GM21447 (cell line): ENCODE measurements at regions not wholly inside any gene's neighbourhood (a gene's known extent, or its start where the extent isn't known, plus 50 kb on each side); places are given as distances from the start of the nearest gene placed in this dataset.

ENCODE experiments used
- ATAC-seq: cut with Tn5 transposase; IDR thresholded peaks from one replicate; pipeline ENCODE4 v1.9.1; 2021; ENCODE audit not compliant: unreplicated experiment

DNA sequence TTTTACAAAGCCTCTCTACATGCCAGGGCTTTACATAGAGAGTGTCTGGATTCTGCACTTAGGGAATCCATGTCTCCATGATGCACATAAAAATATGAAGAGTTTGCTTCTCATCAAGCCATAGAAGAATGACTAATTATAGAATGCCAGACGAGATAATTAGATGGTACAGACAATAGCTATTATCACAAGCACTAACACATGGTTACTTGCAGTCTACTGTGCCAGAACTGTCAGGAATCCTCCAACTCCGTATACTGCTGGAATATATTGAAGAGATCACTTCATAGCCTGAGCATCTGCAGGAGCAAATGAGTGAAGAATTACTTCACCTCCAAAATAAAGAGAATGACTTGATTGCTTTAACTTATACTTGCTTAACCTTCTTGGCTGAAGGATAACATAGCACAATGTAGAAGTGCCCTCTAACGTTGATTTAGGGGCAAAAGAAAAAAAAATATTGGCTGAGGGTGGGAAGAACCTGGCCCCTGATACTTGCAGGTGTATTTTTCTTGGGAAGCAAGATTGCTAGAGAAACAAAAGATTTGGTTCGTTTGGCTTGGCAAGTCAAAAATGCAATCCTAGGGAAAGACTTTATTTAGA lies 272.8 kb upstream of the FAR2 start:
- no peak for ATAC-seq

GRCh38 chr12:28877854-28878253 lies 271.2 kb upstream of the FAR2 start:
- no peak for ATAC-seq

DNA sequence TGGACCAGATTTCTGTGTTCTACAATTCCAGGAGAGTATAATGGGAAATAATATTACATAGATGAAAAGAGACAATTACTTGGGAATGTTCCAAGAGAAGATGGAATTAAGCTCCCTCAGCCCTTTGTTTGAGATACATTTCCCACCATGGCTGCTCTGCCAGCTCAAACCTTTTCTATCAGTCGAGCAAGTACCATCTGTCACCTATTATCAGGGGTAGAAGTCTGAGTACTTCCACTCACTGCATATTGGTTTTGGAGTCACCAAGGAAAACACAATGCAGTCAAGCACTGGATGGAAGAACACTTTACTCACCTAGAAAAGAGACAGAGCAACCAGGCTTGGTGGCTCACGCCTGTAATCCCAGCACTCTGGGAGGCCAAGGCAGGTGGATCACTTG lies 270.4 kb upstream of the FAR2 start:
- no peak for ATAC-seq

DNA sequence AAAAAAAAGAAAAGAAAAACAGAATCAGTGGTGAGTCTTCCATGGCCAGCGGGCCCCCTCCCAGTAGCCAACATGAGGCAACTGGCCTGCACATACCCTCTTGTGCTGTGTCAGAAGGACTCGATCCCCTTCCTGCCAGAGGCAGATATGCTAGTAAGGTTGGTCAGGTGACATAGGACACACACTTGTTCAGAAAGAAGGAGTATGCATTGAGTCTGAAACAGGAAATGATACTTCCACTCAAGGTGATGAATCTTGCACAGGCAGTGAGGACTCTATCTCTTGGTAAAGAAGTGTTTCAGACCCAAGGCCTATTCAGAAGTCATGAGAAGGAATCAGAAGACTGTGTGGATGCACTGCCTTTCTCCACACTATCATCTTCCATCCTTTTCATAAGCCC lies 269.7 kb upstream of the FAR2 start:
- no peak for ATAC-seq

DNA sequence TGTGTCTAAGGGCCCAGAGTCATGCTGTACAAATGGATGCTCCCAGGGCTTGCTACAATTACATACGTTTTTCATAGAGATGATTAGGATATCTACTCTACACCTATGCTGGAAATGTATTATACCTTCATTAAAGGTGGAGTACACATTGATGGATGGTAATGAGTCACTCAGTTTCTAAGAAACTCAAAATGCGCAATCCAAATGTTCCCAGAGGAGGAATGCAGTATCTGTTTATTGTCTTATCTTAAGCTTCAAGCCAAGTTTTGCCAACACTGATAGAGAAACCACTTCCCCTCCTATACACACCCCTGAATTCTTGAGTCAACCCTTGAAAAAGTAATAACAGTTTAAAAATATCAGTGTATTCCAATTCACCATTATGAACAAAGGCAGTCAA lies 266.6 kb upstream of the FAR2 start:
- no peak for ATAC-seq

DNA sequence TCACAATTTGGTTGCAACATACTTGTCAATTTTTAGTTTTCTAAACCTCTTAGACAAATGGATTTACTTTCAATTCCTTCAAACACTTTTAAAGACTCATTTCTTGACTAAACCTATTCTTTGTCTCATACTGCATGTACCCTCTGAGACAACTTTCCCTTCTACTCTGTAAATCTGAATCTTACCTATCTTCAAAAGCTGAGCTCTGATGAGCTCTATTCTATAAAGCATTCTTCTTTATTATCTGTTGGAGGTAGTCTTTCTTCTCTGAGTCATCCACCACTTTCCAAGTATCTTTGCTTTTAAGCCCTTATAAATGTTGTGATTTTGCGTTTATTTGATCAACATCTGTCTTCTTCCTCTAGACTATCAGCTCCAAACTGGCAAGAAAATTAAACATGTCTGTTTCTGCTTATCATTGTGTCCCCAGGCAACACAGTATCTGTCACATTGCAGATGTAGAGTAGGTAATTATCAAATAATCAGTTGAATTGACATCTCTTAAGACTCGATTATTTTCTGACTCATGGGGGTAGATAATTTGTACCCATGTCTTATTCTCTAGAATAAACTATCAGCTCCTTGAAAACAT lies 265.6 kb upstream of the FAR2 start:
- ATAC-seq, result no peak

- no peak for ATAC-seq
Observed at GRCh38 chr12:28884904-28885679, 264.0 kb upstream of the FAR2 start.

- no peak for ATAC-seq
Observed at GRCh38 chr12:28885928-28886327, 263.1 kb upstream of the FAR2 start.

DNA sequence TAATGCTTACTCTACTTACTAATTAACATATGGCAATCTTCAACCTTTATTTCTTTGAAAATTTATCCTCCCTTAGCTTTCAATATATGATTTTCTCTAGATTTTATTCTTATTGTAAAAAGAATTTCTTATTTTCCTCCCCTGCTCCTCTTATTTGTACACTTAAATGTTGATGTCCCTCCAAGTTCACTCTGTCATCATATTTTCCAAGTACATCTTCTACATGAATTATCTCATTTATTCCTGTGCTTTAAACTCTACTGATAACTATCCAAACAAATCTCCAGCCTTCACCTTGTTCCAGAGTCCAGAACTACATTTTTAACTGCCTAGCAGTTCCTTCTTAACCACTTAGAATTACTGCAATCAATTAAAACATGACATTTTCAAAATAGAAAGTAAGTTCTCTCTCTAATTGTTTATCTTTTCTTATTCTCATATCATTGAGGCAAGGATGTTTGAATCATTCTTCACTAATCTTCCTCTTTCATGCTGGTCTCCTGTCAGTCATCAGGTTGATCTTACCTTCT lies 261.6 kb upstream of the FAR2 start:
- no peak for ATAC-seq

DNA sequence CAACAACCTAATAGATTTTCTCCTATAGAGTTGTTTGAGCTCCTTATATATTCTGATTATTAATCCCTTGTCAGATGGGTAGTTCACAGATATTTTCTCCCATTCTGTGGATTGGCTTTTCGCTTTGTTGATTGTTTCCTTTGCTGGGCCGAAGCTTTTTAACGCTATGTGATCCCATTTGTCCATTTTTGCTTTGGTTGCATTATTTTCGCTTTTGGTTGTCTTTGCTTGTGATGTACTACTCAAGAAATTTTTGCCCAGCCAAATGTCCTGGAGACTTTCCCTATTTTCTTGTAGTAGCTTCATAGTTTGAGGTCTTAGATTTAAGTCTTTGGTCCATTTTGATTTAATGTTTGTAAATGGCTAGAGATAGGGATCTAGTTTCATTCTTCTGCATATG lies 258.4 kb upstream of the FAR2 start:
- ATAC-seq, result no peak

DNA sequence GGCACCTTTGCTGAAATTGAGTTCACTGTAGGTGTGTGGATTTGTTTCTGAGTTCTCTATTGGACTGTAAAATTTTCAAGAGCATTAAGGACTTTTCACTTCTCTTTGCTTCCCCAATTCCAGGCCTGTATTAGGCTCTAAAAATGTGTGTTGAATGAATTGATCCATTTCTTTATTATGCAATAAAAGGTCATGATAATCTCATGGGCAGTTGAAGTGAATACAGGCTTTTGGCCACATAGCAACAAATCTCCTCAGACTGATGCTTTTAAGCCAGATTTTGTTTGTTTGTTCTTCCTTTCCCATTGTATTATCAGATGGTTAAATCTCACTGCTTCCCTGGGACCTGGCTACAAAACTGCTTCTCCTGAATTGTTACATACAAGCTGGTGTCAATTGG lies 258.0 kb upstream of the FAR2 start:
- ATAC-seq, result no peak

GRCh38 chr12:28893365-28893764 lies 255.7 kb upstream of the FAR2 start:
- no peak for ATAC-seq

DNA sequence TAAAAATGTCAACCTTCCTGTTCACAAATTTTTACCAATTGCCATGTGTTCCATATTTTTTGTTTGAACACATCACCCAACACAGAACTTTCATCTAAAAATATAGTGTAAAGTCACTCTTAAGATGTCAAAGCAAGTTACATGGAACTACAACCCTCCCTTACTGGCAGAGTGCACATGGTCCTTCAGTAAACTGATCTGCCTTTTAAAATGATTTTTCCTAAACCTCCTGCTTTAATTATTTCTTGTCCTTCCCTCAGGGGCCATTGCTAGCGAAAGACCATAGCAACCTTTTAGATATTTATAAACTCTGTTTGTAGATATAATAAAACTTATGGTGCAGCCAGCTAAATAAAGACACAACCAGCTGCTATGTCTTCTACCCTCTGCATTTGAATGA lies 255.2 kb upstream of the FAR2 start:
- no peak for ATAC-seq

- no peak for ATAC-seq
Observed at GRCh38 chr12:28896421-28896820, 252.7 kb upstream of the FAR2 start.

- ATAC-seq, result no peak
Observed at GRCh38 chr12:28898038-28898437, 251.0 kb upstream of the FAR2 start.

- ATAC-seq, result no peak
Observed at GRCh38 chr12:28899951-28900350, 249.1 kb upstream of the FAR2 start.

- no peak for ATAC-seq
Observed at GRCh38 chr12:28905220-28905955, 243.7 kb upstream of the FAR2 start.

DNA sequence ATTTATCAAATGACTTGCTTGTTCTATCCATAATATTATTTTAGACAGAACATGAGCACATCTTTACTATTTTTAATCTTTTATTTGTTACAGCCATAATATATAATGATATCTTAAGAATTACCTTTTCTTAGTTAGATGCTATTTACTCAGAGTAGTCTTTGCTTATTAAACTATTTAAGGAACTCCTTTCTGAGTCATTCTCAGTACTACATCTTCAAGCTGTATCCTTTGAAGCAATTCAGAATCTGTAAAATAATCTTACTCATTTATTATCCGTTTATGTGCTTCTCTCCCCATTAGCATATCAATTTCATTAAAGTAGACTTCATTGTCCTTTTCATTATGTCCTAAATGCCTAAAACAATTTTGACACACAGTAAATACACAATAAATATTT lies 240.4 kb upstream of the FAR2 start:
- no peak for ATAC-seq

- ATAC-seq, result no peak
Observed at GRCh38 chr12:28909291-28909690, 239.8 kb upstream of the FAR2 start.

DNA sequence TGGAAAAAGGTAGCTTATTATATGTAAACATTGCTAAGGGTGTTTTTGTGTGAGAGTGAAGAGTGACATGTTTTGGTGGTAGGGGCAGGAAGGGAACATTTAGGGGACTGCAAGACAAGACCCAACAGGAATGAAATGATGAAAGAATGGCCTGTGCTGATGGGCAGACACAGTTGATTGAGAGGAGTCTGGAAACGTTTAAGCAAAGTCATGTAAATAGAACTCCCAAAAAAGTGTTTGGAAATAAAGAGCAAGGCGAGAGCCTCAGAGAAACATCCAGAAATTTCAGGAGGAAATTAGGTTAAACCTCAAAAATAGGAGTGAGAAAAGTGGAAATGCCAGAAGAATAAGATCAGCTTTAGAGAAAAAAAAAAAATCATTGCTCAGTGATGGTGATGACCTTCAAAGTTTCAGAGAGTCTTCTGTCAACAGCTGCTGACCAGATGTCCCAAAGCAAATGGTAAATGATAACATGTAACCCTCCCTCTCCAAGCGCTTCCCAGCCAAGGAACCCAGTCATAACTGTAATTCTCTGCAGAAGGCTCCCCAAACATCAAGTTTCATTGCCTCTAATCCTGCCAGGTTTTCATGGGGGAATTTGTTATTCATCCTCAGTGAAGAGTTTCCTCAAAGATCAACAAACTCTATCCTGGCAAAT lies 223.2 kb upstream of the FAR2 start:
- ATAC-seq, result no peak

DNA sequence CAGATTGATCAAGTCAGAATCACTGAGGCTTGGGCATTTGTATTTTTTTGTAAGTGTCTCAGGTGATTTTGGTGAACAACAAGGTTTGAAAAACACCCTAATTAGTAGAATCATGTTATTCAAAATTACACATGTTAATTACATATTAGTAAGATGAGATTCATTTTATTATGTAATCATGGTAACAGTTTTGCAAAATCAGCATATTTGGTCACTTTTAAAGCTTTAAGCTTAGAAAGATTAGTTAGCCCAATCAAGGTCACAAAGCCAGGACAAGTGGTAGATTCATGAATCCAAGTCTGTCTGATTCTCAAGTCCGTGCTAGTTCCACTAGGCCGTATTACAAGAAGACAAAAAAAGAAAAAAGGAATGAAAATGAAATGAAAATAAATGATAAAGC lies 218.4 kb upstream of the FAR2 start:
- ATAC-seq, result no peak
